ENCODE measurements at regions not wholly inside any gene's neighbourhood (a gene's known extent, or its start where the extent isn't known, plus 50 kb on each side); places are given as distances from the start of the nearest gene placed in this dataset.

- no peak for TF ChIP-seq GABPA (IDR thresholded peaks at IDR 0.05 in 1 of 2, conservative IDR thresholded peaks at IDR 0.05 in 1 of 2)
- TF ChIP-seq FOXA1 (IDR thresholded peaks at IDR 0.05), result peak; percentile 64
- TF ChIP-seq FOXA2 (IDR thresholded peaks at IDR 0.05), result peak; percentile 91
- TF ChIP-seq, protein P1, sequence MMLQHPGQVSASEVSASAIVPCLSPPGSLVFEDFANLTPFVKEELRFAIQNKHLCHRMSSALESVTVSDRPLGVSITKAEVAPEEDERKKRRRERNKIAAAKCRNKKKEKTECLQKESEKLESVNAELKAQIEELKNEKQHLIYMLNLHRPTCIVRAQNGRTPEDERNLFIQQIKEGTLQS (IDR thresholded peaks at IDR 0.05), result no peak
- TF ChIP-seq, protein P2, sequence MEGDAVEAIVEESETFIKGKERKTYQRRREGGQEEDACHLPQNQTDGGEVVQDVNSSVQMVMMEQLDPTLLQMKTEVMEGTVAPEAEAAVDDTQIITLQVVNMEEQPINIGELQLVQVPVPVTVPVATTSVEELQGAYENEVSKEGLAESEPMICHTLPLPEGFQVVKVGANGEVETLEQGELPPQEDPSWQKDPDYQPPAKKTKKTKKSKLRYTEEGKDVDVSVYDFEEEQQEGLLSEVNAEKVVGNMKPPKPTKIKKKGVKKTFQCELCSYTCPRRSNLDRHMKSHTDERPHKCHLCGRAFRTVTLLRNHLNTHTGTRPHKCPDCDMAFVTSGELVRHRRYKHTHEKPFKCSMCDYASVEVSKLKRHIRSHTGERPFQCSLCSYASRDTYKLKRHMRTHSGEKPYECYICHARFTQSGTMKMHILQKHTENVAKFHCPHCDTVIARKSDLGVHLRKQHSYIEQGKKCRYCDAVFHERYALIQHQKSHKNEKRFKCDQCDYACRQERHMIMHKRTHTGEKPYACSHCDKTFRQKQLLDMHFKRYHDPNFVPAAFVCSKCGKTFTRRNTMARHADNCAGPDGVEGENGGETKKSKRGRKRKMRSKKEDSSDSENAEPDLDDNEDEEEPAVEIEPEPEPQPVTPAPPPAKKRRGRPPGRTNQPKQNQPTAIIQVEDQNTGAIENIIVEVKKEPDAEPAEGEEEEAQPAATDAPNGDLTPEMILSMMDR (IDR thresholded peaks at IDR 0.05; ENCODE audit: low read depth, low read length, missing input control), result no peak
- TF ChIP-seq NR2F2 (IDR thresholded peaks at IDR 0.05), result no peak
- TF ChIP-seq JUND (IDR thresholded peaks at IDR 0.05), result peak in 1 of 2 donors; percentile 32
These were observed 214.6 kb downstream of the PRL start (continued) for GRCh38 chr6:22082218-22082617.

- peaks cover 0 to 10% (median 5%) of the 10 kb centered on the region in 4 donors for H3K4me1 ChIP-seq (ENCODE audit: control insufficient read depth in 4 of 4, insufficient read depth in 4 of 4, low read length in 3 of 4)
- no peak overlapping the region for H3K4me3 ChIP-seq (ENCODE audit: low read depth in 1 of 3, low read length in 3 of 3)
- H3K9ac ChIP-seq (ENCODE audit: low read depth in 1 of 2, low read length in 2 of 2), result no peak overlapping the region
- H3K27me3 ChIP-seq (ENCODE audit: control insufficient read depth in 4 of 4, insufficient read depth in 4 of 4, low read length in 3 of 4), result no peaks in the 10 kb centered on the region
- no peaks in the 10 kb centered on the region for H3K9me3 ChIP-seq (ENCODE audit: control insufficient read depth in 4 of 4, low read length in 3 of 4)
- TF ChIP-seq JUND (IDR thresholded peaks at IDR 0.05) (no peak), GABPA (IDR thresholded peaks at IDR 0.05 in 1 of 2, conservative IDR thresholded peaks at IDR 0.05 in 1 of 2) (no peak), TAF1 (conservative IDR thresholded peaks at IDR 0.05) (no peak), EGR1 (IDR thresholded peaks at IDR 0.05; ENCODE audit: low read depth in 2 of 2) (no peak), NR2F2 (IDR thresholded peaks at IDR 0.05) (no peak), RAD21 (IDR thresholded peaks at IDR 0.05) (no peak), HNF4G (IDR thresholded peaks at IDR 0.05) (no peak), YY1 (IDR thresholded peaks at IDR 0.05) (no peak), ZBTB33 (IDR thresholded peaks at IDR 0.05) (no peak), RXRA (IDR thresholded peaks at IDR 0.05) (no peak), SP1 (IDR thresholded peaks at IDR 0.05) (no peak), FOXA1 (IDR thresholded peaks at IDR 0.05) (no peak)
- TF ChIP-seq, protein P1 (IDR thresholded peaks at IDR 0.05), result no peak
- TF ChIP-seq, protein P3, sequence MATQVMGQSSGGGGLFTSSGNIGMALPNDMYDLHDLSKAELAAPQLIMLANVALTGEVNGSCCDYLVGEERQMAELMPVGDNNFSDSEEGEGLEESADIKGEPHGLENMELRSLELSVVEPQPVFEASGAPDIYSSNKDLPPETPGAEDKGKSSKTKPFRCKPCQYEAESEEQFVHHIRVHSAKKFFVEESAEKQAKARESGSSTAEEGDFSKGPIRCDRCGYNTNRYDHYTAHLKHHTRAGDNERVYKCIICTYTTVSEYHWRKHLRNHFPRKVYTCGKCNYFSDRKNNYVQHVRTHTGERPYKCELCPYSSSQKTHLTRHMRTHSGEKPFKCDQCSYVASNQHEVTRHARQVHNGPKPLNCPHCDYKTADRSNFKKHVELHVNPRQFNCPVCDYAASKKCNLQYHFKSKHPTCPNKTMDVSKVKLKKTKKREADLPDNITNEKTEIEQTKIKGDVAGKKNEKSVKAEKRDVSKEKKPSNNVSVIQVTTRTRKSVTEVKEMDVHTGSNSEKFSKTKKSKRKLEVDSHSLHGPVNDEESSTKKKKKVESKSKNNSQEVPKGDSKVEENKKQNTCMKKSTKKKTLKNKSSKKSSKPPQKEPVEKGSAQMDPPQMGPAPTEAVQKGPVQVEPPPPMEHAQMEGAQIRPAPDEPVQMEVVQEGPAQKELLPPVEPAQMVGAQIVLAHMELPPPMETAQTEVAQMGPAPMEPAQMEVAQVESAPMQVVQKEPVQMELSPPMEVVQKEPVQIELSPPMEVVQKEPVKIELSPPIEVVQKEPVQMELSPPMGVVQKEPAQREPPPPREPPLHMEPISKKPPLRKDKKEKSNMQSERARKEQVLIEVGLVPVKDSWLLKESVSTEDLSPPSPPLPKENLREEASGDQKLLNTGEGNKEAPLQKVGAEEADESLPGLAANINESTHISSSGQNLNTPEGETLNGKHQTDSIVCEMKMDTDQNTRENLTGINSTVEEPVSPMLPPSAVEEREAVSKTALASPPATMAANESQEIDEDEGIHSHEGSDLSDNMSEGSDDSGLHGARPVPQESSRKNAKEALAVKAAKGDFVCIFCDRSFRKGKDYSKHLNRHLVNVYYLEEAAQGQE (IDR thresholded peaks at IDR 0.05), result no peak
- TF ChIP-seq, protein P2 (IDR thresholded peaks at IDR 0.05; ENCODE audit: low read depth, low read length, missing input control), result no peak
- no peak overlapping the region for H3K27ac ChIP-seq (ENCODE audit: low read depth in 1 of 2, low read length in 2 of 2)
- no peaks in the 10 kb centered on the region for H3K36me3 ChIP-seq (ENCODE audit: control insufficient read depth in 4 of 4, insufficient read depth in 3 of 4, low read depth in 1 of 4, low read length in 3 of 4)
- DNase-seq (ENCODE audit: low spot score), result no peak
- WGBS, result 84% methylated on average over 1 of the region's 1 CpG
These were observed 213.7 kb downstream of the PRL start for GRCh38 chr6:22083119-22083518.
